SK-N-SH (cell line): ENCODE measurements at regions not wholly inside any gene's neighbourhood (a gene's known extent, or its start where the extent isn't known, plus 50 kb on each side); places are given as distances from the start of the nearest gene placed in this dataset.

Experiments used
- ELF1 ChIP-seq: IDR thresholded peaks from 2 replicates; pipeline ENCODE4 v1.4.0; 2012
- EP300 ChIP-seq, 2 experiments: IDR thresholded peaks; 2 replicates each; pipeline versions ENCODE4 v1.4.0 to v1.6.1; 2012; ENCODE audit warnings: borderline replicate concordance in 1 of 2, low read depth in 1 of 2, low read length in 1 of 2
- POLR2AphosphoS5 ChIP-seq: IDR thresholded peaks from 2 replicates; pipeline ENCODE4 v1.6.1; 2012; ENCODE audit warnings: low read depth, low read length
- REST ChIP-seq: IDR thresholded peaks from 2 replicates; pipeline ENCODE4 v1.6.1; 2012; ENCODE audit warnings: mild to moderate bottlenecking, low read depth, low read length, moderate library complexity
- RFX5 ChIP-seq: IDR thresholded peaks from 2 replicates; pipeline ENCODE4 v1.6.1; 2012; ENCODE audit warnings: mild to moderate bottlenecking, improper control_type of control experiment, low read length
- SIN3A ChIP-seq: IDR thresholded peaks from 2 replicates; pipeline ENCODE4 v1.6.1; 2012; ENCODE audit warnings: low read depth, mild to moderate bottlenecking, low read length, moderate library complexity, borderline replicate concordance
- SMC3 ChIP-seq: IDR thresholded peaks from 2 replicates; pipeline ENCODE4 v1.6.1; 2012; ENCODE audit warnings: low read depth, low read length, improper control_type of control experiment
- TAF1 ChIP-seq: IDR thresholded peaks from 2 replicates; pipeline ENCODE4 v1.6.1; 2012; ENCODE audit warnings: low read depth, mild to moderate bottlenecking, low read length, moderate library complexity, borderline replicate concordance
- TCF12 ChIP-seq: IDR thresholded peaks from 2 replicates; pipeline ENCODE4 v1.4.0; 2012
- TEAD4 ChIP-seq: IDR thresholded peaks from 2 replicates; pipeline ENCODE4 v1.4.0; 2012; ENCODE audit warnings: mild to moderate bottlenecking, borderline replicate concordance; ENCODE audit not compliant: insufficient read depth
- ZBTB33 ChIP-seq: IDR thresholded peaks from 2 replicates; pipeline ENCODE4 v1.4.0; 2012; ENCODE audit warnings: low read depth, borderline replicate concordance
- TF ChIP-seq, protein P1 (sequence below): fragments of 200-600 bp; sonication (generic); IDR thresholded peaks from 2 replicates; pipeline ENCODE4 v1.6.1; 2017; ENCODE audit warnings: antibody characterized with exemption, mild to moderate bottlenecking, moderate library complexity

- TF ChIP-seq TAF1 (no peak), RFX5 (no peak), TEAD4 (no peak), ZBTB33 (no peak), REST (no peak), TCF12 (no peak), POLR2AphosphoS5 (no peak), SMC3 (no peak), EP300 (IDR thresholded peaks at IDR 0.05; ENCODE audit: borderline replicate concordance in 1 of 2, low read depth in 1 of 2, low read length in 1 of 2) (no peak), SIN3A (no peak), ELF1 (no peak)
- TF ChIP-seq, protein P1, sequence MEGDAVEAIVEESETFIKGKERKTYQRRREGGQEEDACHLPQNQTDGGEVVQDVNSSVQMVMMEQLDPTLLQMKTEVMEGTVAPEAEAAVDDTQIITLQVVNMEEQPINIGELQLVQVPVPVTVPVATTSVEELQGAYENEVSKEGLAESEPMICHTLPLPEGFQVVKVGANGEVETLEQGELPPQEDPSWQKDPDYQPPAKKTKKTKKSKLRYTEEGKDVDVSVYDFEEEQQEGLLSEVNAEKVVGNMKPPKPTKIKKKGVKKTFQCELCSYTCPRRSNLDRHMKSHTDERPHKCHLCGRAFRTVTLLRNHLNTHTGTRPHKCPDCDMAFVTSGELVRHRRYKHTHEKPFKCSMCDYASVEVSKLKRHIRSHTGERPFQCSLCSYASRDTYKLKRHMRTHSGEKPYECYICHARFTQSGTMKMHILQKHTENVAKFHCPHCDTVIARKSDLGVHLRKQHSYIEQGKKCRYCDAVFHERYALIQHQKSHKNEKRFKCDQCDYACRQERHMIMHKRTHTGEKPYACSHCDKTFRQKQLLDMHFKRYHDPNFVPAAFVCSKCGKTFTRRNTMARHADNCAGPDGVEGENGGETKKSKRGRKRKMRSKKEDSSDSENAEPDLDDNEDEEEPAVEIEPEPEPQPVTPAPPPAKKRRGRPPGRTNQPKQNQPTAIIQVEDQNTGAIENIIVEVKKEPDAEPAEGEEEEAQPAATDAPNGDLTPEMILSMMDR, result no peak
These were observed 68.0 kb upstream of the ACOT11 start for GRCh38 chr1:54479841-54480524.
